Fibroblast of pulmonary artery (primary cell): ENCODE measurements at regions not wholly inside any gene's neighbourhood (a gene's known extent, or its start where the extent isn't known, plus 50 kb on each side); places are given as distances from the start of the nearest gene placed in this dataset.

Source experiments
- DNase-seq: peaks from one replicate; pipeline ENCODE4 v3.0.0-alpha.2; 2010; ENCODE audit warnings: low read depth
- H3K4me3 ChIP-seq: replicated peaks from 2 replicates; pipeline ENCODE4 v1.5.1; 2011; ENCODE audit warnings: low read depth, mild to moderate bottlenecking, control low read depth, low read length, moderate library complexity
- CTCF ChIP-seq: IDR thresholded peaks from 2 replicates; pipeline ENCODE4 v1.5.1; 2011; ENCODE audit warnings: mild to moderate bottlenecking, control low read depth, low read length, inconsistent platforms; ENCODE audit errors: missing control alignments

DNA sequence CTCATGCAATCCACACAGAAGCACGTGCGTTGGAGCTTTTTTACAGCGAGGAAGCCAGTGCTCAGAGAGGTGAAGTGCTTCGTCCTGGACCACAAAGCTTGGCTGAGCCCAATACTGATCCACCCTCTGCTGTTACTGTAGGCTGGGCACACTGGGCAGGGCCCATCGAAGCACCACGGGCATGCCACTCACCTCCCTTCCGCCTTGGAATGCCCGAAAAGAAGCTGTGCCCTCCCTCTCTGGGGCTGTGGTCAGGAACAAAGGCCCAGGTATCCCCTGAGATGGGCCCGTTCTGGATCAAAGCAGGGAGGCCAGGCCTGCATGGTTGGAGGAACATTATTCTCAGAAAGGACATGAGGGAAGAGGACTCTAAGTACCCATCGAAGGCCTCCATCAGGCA lies 206.7 kb upstream of the C1orf174 start:
- no peak for DNase-seq
- TF ChIP-seq CTCF, result no peak
- no peak overlapping the region for H3K4me3 ChIP-seq

DNA sequence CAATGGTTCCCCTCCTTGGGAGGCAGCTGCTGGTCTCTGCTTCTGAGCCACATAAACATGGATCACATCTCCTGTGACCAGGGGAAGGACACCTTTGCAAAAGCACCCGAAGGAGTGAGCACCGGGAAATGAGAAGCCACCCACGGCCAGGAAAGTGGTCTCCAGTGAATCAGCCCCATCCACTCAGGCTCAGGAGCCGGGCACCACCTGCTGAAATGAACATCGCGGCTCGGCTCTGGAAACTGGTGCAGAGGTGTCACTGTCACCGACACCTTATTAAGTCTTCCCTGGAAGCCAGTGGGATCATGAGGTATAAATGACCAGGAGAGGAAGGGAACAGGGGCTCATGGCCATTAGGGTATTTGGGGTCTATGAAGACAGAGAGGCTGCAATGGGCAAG lies 207.2 kb upstream of the C1orf174 start:
- H3K4me3 ChIP-seq, result no peak overlapping the region
- TF ChIP-seq CTCF, result no peak
- DNase-seq, result no peak

- H3K4me3 ChIP-seq, result no peak overlapping the region
- no peak for TF ChIP-seq CTCF
- DNase-seq, result no peak
Observed at GRCh38 chr1:4108331-4108730, 208.3 kb upstream of the C1orf174 start.

DNA sequence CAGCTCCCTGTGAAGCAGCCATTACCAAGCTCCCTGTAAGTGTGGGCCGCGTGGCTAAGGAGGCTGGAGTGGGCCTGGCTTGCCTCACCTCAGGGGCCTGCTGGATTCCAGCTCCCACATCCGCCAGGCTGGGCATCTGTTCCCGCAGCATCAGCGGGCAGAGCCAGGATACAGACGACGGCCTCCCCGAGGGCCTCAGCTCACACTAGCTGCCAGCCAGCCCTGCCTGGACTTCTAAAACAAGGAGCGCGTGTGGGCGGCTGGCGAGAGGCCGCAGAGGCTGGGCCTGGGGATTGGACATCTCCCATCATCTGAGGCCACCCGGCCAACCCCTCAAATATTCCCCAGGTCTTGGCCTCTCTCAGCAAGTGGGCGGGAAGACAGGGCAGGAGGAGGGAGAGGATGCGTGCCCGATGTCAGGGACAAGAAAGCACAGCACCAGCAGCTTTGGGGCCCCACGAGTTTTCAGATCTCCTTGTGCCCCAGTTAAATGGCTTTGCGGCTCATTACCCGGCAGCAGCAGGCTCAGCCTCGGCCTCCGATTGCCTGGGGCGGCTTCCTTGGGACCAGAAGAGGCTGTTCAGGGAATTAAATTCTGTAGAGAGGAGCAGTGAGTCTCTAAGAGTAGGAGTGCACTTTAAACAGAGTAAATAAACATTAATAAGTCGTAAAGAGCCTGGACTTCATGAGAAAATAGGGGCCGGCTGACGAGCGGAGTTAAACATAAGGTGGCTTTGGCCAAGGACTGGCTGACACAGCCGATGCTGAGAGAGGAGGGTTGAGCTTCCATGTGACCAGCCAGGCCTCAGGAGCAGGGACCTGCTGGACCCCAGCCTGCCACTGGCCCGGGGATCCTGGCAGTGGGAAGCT lies 208.9 kb upstream of the C1orf174 start:
- no peak overlapping the region for H3K4me3 ChIP-seq
- TF ChIP-seq CTCF, result no peak
- DNase-seq, result no peak

DNA sequence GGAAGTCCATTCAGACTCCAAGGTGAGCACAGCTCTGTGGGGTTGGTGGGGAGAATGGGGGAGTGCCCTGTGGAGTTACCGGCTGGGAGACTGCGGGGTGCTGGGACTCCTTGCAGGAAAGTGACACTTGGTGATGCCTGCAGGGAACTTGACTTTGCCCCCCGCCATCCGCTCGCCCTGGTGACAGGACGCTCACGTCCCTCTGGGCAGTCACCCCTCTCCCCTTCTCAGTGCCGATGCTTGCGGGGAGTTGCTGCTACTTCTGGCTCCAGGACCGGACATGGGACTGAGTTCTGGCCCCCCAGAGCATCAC lies 209.5 kb upstream of the C1orf174 start:
- TF ChIP-seq CTCF, result no peak
- H3K4me3 ChIP-seq, result no peak overlapping the region
- no peak for DNase-seq

GRCh38 chr1:4110888-4111287 lies 210.8 kb upstream of the C1orf174 start:
- no peak for TF ChIP-seq CTCF
- no peak overlapping the region for H3K4me3 ChIP-seq
- DNase-seq, result no peak

DNA sequence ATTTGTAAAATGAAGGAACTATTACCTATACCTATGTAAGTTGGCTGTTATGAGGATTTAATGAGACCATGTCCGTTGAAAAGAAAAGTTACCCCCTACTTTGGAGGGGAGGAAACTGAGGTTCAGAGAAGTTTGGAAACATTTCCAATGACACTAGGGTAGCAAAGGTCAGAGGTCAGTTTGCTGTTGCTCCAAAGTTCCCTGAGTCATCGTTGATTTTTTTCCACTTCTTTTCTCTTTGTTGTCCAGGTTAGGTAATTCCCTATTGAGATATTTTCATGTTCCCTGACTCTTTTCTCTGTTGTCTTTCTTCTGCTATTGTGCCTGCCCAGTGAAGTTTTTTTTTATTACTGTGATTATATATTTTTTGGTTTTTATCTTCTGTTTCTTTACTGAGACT lies 213.8 kb upstream of the C1orf174 start:
- DNase-seq, result no peak
- TF ChIP-seq CTCF, result no peak
- H3K4me3 ChIP-seq, result no peak overlapping the region
